ENCODE measurements at regions not wholly inside any gene's neighbourhood (a gene's known extent, or its start where the extent isn't known, plus 50 kb on each side); places are given as distances from the start of the nearest gene placed in this dataset.

- no peak for FAIRE-seq
Observed at GRCh38 chr22:34160141-34160783, 240.0 kb upstream of the LARGE1 start.

- FAIRE-seq, result no peak
Observed at GRCh38 chr22:34161431-34162123, 241.3 kb upstream of the LARGE1 start.

- no peak for FAIRE-seq
Observed at GRCh38 chr22:34198976-34199375, 278.7 kb upstream of the LARGE1 start.

- FAIRE-seq, result no peak
Observed at GRCh38 chr22:34210301-34210700, 290.0 kb upstream of the LARGE1 start.

- FAIRE-seq, result no peak
Observed at GRCh38 chr22:34214372-34214771, 294.1 kb upstream of the LARGE1 start.

- no peak for FAIRE-seq
Observed at GRCh38 chr22:34225278-34225677, 305.0 kb upstream of the LARGE1 start.

- no peak for FAIRE-seq
Observed at GRCh38 chr22:34236527-34236926, 316.3 kb upstream of the LARGE1 start.

GRCh38 chr22:34239421-34239820, 319.1 kb upstream of the LARGE1 start:
- no peak for FAIRE-seq

- FAIRE-seq, result no peak
Observed at GRCh38 chr22:34243023-34243422, 322.7 kb upstream of the LARGE1 start.

- FAIRE-seq, result no peak
Observed at GRCh38 chr22:34255042-34255441, 334.8 kb upstream of the LARGE1 start.

- no peak for FAIRE-seq
Observed at GRCh38 chr22:34278121-34278520, 357.8 kb upstream of the LARGE1 start.

- FAIRE-seq, result no peak
Observed at GRCh38 chr22:34281738-34282137, 361.5 kb upstream of the LARGE1 start.

GRCh38 chr22:34283844-34284243, 363.6 kb upstream of the LARGE1 start:
- FAIRE-seq, result no peak

- no peak for FAIRE-seq
Observed at GRCh38 chr22:34293324-34293723, 373.0 kb upstream of the LARGE1 start.

- FAIRE-seq, result no peak
Observed at GRCh38 chr22:34294476-34294875, 374.2 kb upstream of the LARGE1 start.

GRCh38 chr22:34294986-34295385, 374.7 kb upstream of the LARGE1 start:
- no peak for FAIRE-seq

GRCh38 chr22:34296461-34296860, 376.2 kb upstream of the LARGE1 start:
- no peak for FAIRE-seq

GRCh38 chr22:34297536-34298120, 377.4 kb upstream of the LARGE1 start:
- FAIRE-seq, result no peak

- FAIRE-seq, result no peak
Observed at GRCh38 chr22:34299496-34299895, 379.2 kb upstream of the LARGE1 start.

- FAIRE-seq, result no peak
Observed at GRCh38 chr22:34301569-34301968, 381.3 kb upstream of the LARGE1 start.

- no peak for FAIRE-seq
Observed at GRCh38 chr22:34303656-34304055, 383.4 kb upstream of the LARGE1 start.

- no peak for FAIRE-seq
Observed at GRCh38 chr22:34306361-34306760, 386.1 kb upstream of the LARGE1 start.

GRCh38 chr22:34308101-34308500, 387.8 kb upstream of the LARGE1 start:
- FAIRE-seq, result no peak

- FAIRE-seq, result no peak
Observed at GRCh38 chr22:34319346-34319745, 399.1 kb upstream of the LARGE1 start.
